ENCODE measurements at regions not wholly inside any gene's neighbourhood (a gene's known extent, or its start where the extent isn't known, plus 50 kb on each side); places are given as distances from the start of the nearest gene placed in this dataset.

DNA sequence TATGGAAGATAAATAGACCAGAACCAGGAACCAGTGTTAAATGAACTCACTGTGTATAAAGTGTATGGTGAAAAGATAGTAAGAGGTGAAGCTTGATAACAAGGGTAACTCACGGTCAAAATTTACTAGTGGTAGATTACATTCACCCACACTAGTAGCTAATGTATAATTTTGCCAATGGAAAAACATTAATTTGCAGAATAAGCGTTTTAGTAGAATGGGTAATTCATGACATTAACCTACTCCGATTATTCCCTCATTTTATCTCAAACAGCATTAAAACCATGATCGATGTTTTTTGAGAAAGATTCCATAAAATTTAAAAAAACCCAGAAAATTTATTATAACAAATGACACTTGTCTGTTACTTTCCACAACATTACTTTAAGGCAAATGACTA is 57.7 kb upstream of the PPP1R3A start:
- no peak overlapping the region for H4K8ac ChIP-seq (replicated peaks; ENCODE audit: insufficient read length, low read depth, low read length)
- Mint-ChIP-seq H3K27me3 (ENCODE audit: low read depth) (peaks cover 1% of the 10 kb centered on the region; the same call in 1 of the 2 replicates), H3K4me3 (no peak overlapping the region), H3K9me3 (no peaks in the 10 kb centered on the region), H3K4me1 (no peaks in the 10 kb centered on the region), H3K36me3 (ENCODE audit: insufficient read depth in 1 of 3, low read depth in 3 of 3) (no peaks in the 10 kb centered on the region), H3K27ac (no peak overlapping the region)
- TF ChIP-seq CTCF (conservative IDR thresholded peaks at IDR 0.05): no peak
- no peak overlapping the region for H3K9ac ChIP-seq (ENCODE audit: extremely low read depth, insufficient read length, low read length)
- no peak for DNase-seq
- no peak overlapping the region for H3K27ac ChIP-seq (ENCODE audit: insufficient read length, low read depth, low read length)
- no peak overlapping the region for H3K56ac ChIP-seq (ENCODE audit: insufficient read length, low read depth, low read length)
- no peaks in the 10 kb centered on the region for H4K20me1 ChIP-seq (ENCODE audit: control insufficient read depth, insufficient read depth, insufficient read length)
- H2BK15ac ChIP-seq (ENCODE audit: low read depth, low read length): no peak overlapping the region
- H3K23ac ChIP-seq (ENCODE audit: insufficient read length, low read depth, low read length): no peak overlapping the region
- H2BK120ac ChIP-seq (ENCODE audit: low read depth, low read length, poor library complexity, severe bottlenecking): no peak overlapping the region
- no peaks in the 10 kb centered on the region for H3K27me3 ChIP-seq (ENCODE audit: insufficient read depth, low read length)
- no peak overlapping the region for H2BK20ac ChIP-seq (ENCODE audit: low read depth, low read length, poor library complexity, severe bottlenecking)
- no peak overlapping the region for H4K91ac ChIP-seq (ENCODE audit: insufficient read length, low read depth, low read length)
- no peak overlapping the region for H3K18ac ChIP-seq (ENCODE audit: insufficient read length, low read depth, low read length)
- no peaks in the 10 kb centered on the region for H3K23me2 ChIP-seq (ENCODE audit: insufficient read length, low read depth, low read length, poor library complexity, severe bottlenecking)
- H3T11ph ChIP-seq (ENCODE audit: low read length): no peak overlapping the region
- no peak overlapping the region for H3K14ac ChIP-seq (ENCODE audit: insufficient read depth, low read length)
- no peak overlapping the region for H2BK5ac ChIP-seq (ENCODE audit: insufficient read length, low read length)
- no peaks in the 10 kb centered on the region for H3K79me2 ChIP-seq (ENCODE audit: insufficient read depth, low read length)
- no peak overlapping the region for H2AFZ ChIP-seq (ENCODE audit: low read length)
- no peak overlapping the region for H3K4me2 ChIP-seq (ENCODE audit: insufficient read depth, insufficient read length, low read length)
- H3K9me3 ChIP-seq (ENCODE audit: control insufficient read depth, low read depth, low read length): no peaks in the 10 kb centered on the region
- H2BK12ac ChIP-seq (ENCODE audit: insufficient read length, low read depth, low read length): no peak overlapping the region
- H4K5ac ChIP-seq (ENCODE audit: insufficient read length, low read depth, low read length): no peak overlapping the region
- H3K4ac ChIP-seq (ENCODE audit: low read depth, low read length): no peak overlapping the region
- no peaks in the 10 kb centered on the region for H3K4me1 ChIP-seq (ENCODE audit: insufficient read depth, low read length)
- H3K79me1 ChIP-seq (ENCODE audit: insufficient read depth, low read depth, low read length, poor library complexity, severe bottlenecking): no peaks in the 10 kb centered on the region
- H2AK5ac ChIP-seq (ENCODE audit: insufficient read length, low read length): no peak overlapping the region
- WGBS (ENCODE audit: extremely low coverage, insufficient read length, low lambda C conversion rate): no CpG with 5 or more reads among the region's 4 CpGs
